ENCODE measurements at regions not wholly inside any gene's neighbourhood (a gene's known extent, or its start where the extent isn't known, plus 50 kb on each side); places are given as distances from the start of the nearest gene placed in this dataset.

DNA sequence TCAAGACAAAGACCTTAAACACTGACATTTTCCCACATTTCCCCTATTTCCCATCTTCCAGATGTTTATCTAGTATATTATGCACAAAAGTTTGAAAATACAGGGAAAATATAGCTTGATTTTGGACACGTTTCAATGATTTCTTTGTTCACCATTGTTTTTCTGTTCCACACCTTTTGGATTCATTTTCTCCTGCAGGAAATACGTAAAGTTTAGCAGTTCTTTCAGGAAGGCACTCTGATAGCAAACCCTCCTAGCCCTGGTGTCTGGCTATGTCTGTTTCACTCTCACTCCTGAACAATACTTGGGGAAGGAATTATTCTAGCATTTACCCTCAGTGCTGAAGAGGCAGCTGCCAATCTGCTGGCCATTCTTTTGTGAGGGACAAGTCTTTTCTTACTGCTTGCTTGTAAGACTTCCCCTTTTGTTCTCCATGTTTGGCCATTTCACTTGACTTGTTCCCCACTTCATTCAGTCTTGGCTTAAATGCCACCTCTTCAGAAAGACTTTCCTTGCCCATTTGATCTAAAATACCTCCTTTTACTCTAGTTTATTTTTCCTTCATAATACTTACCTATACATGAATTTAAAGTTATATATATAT is 195.4 kb downstream of the RNF152 start:
- no peaks in the 10 kb centered on the region for H3K4me1 ChIP-seq (ENCODE audit: control insufficient read depth in 5 of 5, insufficient read depth in 5 of 5, low read length in 5 of 5)
- H3K4me3 ChIP-seq, result no peak overlapping the region
- no peak overlapping the region for H3K9ac ChIP-seq (ENCODE audit: insufficient read depth in 1 of 2, low read length in 2 of 2)
- peaks cover 0 to 7% (median under 1%) of the 10 kb centered on the region in 4 donors for H3K9me3 ChIP-seq (ENCODE audit: control insufficient read depth in 4 of 4, insufficient read depth in 3 of 4, low read length in 3 of 4)
- ATAC-seq (ENCODE audit: insufficient read depth, low FRiP score) (no peak), DNase-seq (no peak)
- no peak overlapping the region for H3K27ac ChIP-seq (ENCODE audit: low read depth in 1 of 2, low read length in 1 of 2)
- no peaks in the 10 kb centered on the region for H3K36me3 ChIP-seq (ENCODE audit: control insufficient read depth in 4 of 4, insufficient read depth in 4 of 4, low read length in 4 of 4)
- WGBS, 2 donors, result 83% methylated on average over 2 of the region's 2 CpGs
- no peaks in the 10 kb centered on the region for H3K27me3 ChIP-seq (ENCODE audit: control insufficient read depth in 3 of 3, insufficient read depth in 3 of 3, low read length in 2 of 3)
- TF ChIP-seq, protein P1, sequence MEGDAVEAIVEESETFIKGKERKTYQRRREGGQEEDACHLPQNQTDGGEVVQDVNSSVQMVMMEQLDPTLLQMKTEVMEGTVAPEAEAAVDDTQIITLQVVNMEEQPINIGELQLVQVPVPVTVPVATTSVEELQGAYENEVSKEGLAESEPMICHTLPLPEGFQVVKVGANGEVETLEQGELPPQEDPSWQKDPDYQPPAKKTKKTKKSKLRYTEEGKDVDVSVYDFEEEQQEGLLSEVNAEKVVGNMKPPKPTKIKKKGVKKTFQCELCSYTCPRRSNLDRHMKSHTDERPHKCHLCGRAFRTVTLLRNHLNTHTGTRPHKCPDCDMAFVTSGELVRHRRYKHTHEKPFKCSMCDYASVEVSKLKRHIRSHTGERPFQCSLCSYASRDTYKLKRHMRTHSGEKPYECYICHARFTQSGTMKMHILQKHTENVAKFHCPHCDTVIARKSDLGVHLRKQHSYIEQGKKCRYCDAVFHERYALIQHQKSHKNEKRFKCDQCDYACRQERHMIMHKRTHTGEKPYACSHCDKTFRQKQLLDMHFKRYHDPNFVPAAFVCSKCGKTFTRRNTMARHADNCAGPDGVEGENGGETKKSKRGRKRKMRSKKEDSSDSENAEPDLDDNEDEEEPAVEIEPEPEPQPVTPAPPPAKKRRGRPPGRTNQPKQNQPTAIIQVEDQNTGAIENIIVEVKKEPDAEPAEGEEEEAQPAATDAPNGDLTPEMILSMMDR (IDR thresholded peaks at IDR 0.05; ENCODE audit: control extremely low read depth, extremely low read depth), result no peak

DNA sequence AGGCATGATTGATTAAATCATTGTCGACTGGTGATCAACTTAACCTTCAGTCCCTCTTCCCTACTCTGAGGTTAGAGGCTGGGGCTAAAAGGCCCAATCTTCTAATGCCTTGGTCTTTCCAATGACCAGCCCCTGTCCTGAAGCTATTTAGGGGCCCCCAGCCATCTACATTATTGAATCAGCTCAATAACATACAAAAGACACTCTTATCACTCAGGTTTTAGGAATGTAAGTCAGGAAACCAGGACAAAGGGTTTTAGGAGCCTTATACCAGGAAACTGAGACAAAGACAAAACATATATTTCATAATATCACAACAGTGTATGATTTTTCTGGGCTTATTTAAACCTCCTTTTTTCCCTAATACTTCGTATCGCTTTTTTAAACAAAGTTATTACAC is 198.6 kb downstream of the RNF152 start:
- Histone ChIP-seq H3K4me3 (no peak overlapping the region), H3K36me3 (ENCODE audit: control insufficient read depth in 4 of 4, insufficient read depth in 4 of 4, low read length in 4 of 4) (no peaks in the 10 kb centered on the region), H3K27me3 (ENCODE audit: control insufficient read depth in 3 of 3, insufficient read depth in 3 of 3, low read length in 2 of 3) (no peaks in the 10 kb centered on the region), H3K9ac (ENCODE audit: insufficient read depth in 1 of 2, low read length in 2 of 2) (no peak overlapping the region), H3K27ac (ENCODE audit: low read depth in 1 of 2, low read length in 1 of 2) (no peak overlapping the region), H3K9me3 (ENCODE audit: control insufficient read depth in 4 of 4, insufficient read depth in 3 of 4, low read length in 3 of 4) (peaks cover 0 to 7% (median under 1%) of the 10 kb centered on the region in 4 donors), H3K4me1 (ENCODE audit: control insufficient read depth in 5 of 5, insufficient read depth in 5 of 5, low read length in 5 of 5) (no peaks in the 10 kb centered on the region)
- 92 to 95% methylated on average over 3 of the region's 3 CpGs for WGBS, 2 donors
- TF ChIP-seq, protein P1 (IDR thresholded peaks at IDR 0.05; ENCODE audit: control extremely low read depth, extremely low read depth), result no peak
- DNase-seq (no peak), ATAC-seq (ENCODE audit: insufficient read depth, low FRiP score) (no peak)

DNA sequence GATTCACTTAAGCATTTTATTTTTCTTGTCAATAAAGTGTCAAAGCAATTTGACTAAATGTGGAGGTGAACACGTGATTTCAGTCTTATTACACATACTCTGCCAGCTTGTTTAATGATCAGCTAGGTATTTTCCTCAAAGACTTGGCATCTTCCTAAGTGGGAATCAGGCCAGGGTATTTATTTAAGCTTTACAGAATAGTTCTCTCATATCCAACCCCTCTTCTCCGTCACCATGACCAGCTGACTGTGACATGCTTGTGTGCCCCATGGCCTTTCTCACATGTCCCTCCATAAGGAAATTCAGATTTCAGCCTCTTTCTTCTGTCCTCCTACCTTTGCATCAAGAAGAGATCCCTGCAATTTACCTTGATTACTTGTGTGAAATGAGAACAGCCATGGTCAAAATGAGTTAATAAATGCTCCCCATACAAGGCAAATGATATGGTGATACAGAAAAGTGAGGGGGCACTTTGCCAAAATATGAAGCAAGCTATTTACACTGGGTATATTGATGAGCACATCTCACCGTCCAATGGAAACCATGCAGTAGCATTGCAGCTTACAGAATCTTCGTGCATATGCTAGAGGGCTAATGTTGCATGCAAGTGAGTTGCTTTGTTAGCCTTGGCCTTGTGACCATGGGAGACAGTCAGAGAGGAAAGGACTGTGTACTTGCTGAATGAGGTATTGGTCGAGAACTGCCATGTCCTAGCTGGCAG is 202.2 kb downstream of the RNF152 start:
- Histone ChIP-seq H3K27ac (ENCODE audit: low read depth in 1 of 2, low read length in 1 of 2) (no peak overlapping the region), H3K4me3 (no peak overlapping the region), H3K9ac (ENCODE audit: insufficient read depth in 1 of 2, low read length in 2 of 2) (no peak overlapping the region), H3K27me3 (ENCODE audit: control insufficient read depth in 3 of 3, insufficient read depth in 3 of 3, low read length in 2 of 3) (no peaks in the 10 kb centered on the region), H3K36me3 (ENCODE audit: control insufficient read depth in 4 of 4, insufficient read depth in 4 of 4, low read length in 4 of 4) (no peaks in the 10 kb centered on the region), H3K9me3 (ENCODE audit: control insufficient read depth in 4 of 4, insufficient read depth in 3 of 4, low read length in 3 of 4) (peaks cover 0 to 5% (median 0%) of the 10 kb centered on the region in 4 donors), H3K4me1 (ENCODE audit: control insufficient read depth in 5 of 5, insufficient read depth in 5 of 5, low read length in 5 of 5) (no peaks in the 10 kb centered on the region)
- TF ChIP-seq, protein P1 (IDR thresholded peaks at IDR 0.05; ENCODE audit: control extremely low read depth, extremely low read depth), result no peak
- DNase-seq (peak in 1 of 3 donors; percentile 9), ATAC-seq (ENCODE audit: insufficient read depth, low FRiP score) (no peak)
- WGBS, 2 donors, result 80 to 85% methylated on average over 5 of the region's 5 CpGs
